GM12892 (cell line): ENCODE measurements at regions not wholly inside any gene's neighbourhood (a gene's known extent, or its start where the extent isn't known, plus 50 kb on each side); places are given as distances from the start of the nearest gene placed in this dataset.

ENCODE experiments used
- DNase-seq: peaks from one replicate; pipeline ENCODE4 v3.0.0; 2011; ENCODE audit not compliant: insufficient read length
- FAIRE-seq: peaks from 2 replicates; lab custom pipeline; 2011; peaks lifted over from hg19 to GRCh38; lab: Jason Lieb, UNC
- POLR2A ChIP-seq: IDR thresholded peaks from 2 replicates; pipeline ENCODE4 v1.6.1; 2011; ENCODE audit warnings: low read depth, low read length, control low read depth
- POLR2AphosphoS5 ChIP-seq: IDR thresholded peaks from 2 replicates; pipeline ENCODE4 v1.6.1; 2011; ENCODE audit warnings: low read depth, low read length, control low read depth
- TAF1 ChIP-seq: IDR thresholded peaks from 2 replicates; pipeline ENCODE4 v1.6.1; 2011; ENCODE audit warnings: low read depth, mild to moderate bottlenecking, control low read depth, low read length, borderline replicate concordance

DNA sequence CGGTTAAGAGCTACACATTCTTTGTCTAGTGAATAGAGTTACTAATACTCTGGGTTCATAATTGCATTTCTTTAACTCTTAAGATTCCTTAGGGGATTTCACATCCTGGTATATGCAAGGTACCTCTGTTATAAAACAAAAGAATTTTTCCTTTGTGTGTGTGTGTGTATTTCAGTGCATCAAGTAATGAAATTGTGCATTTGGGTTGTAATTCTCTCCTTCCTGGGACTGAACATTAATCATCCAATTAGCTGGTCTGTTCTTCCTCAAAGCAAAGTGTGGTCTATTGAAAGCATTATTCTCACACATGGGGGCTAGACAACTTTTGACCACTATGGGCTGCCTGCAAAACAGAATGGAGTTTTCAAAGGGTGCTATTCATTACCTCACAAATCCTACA, 74.0 kb downstream of the ZC3H11B start:
- no peak for TF ChIP-seq POLR2A
- TF ChIP-seq TAF1, result no peak
- TF ChIP-seq POLR2AphosphoS5, result no peak
- no peak for FAIRE-seq
- DNase-seq, result no peak

DNA sequence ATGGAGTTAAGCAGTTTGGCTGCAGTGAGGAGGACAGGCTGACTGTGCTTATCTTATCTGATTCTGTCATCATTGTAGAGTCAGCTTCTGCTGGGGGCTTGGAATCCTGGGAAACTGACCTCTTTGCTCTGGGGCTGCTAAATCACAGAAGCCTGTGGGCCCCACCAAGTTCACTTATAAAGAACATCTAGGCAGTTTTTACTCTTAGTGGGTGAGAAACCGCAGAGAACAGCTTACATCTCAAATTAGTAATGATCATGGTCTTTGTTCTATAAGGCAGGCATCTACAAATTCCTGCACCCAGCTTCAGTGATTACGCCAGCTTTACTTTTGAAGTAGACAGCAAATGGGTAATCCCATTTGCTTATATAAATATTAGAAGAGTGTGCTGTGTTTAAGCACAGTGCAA, 75.7 kb downstream of the ZC3H11B start:
- DNase-seq, result no peak
- no peak for FAIRE-seq
- TF ChIP-seq TAF1 (no peak), POLR2A (no peak), POLR2AphosphoS5 (no peak)

DNA sequence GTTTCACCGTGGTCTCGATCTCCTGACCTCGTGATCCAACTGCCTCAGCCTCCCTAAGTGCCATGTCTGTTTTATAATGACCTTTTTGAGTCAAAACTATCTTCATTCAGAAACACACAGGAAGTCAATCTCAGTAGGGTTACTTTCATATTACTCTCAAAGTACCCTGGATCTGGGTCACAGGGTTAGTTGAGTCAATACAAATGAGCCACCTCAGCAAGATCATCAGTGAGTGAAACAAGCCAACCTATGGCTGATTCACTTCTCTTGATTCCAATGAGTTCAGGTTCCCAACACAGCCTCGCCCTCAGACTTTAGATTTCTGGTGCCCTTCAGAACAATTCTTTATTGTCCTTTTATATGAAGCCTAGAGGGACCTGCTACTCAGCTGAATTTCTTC, 76.9 kb downstream of the ZC3H11B start:
- DNase-seq, result no peak
- no peak for TF ChIP-seq TAF1
- no peak for TF ChIP-seq POLR2AphosphoS5
- no peak for TF ChIP-seq POLR2A

DNA sequence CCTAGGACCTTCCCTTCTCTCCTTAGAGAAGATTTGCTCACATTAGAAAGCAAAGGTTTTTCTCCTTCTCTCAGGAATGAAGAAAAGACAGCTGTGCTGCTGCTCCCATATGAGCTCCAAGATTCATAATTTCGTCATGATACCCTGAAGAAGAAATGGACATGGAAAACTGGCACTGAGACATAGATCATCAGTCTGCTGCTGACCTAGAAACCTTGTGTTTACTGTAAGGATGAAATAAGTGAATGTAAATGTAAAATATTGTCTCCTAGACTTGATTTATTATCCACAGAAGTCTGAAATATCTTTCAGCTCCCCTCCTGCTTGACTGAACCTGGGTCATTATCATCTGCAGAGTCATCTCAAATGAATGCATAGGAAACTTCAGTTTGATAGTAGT, 77.9 kb downstream of the ZC3H11B start:
- DNase-seq (no peak), FAIRE-seq (no peak)
- TF ChIP-seq TAF1, result no peak
- no peak for TF ChIP-seq POLR2AphosphoS5
- TF ChIP-seq POLR2A, result no peak

More for the DNA sequence above, 76.9 kb downstream of the ZC3H11B start:
- no peak for FAIRE-seq

DNA sequence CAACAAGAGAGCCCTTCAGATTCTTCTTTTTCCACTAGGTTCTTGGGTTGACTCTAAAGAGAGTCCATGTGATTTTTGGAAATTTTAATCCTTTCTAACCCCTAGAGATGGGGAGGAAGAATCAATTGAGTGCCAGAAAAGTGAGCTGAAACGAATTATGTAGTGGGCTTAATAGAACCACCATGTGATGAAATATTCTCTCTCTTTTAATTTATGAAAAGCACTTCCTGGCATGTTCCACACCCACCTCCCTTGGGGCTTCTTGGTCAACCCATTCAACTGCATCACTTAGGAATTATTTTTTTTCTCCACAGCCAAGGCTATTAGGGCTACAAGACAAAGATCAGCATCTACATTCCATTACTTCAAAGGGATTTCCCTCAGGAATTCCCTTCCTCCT, 79.6 kb downstream of the ZC3H11B start:
- DNase-seq, result no peak
- no peak for TF ChIP-seq TAF1
- TF ChIP-seq POLR2A, result no peak
- TF ChIP-seq POLR2AphosphoS5, result no peak
- FAIRE-seq, result no peak

DNA sequence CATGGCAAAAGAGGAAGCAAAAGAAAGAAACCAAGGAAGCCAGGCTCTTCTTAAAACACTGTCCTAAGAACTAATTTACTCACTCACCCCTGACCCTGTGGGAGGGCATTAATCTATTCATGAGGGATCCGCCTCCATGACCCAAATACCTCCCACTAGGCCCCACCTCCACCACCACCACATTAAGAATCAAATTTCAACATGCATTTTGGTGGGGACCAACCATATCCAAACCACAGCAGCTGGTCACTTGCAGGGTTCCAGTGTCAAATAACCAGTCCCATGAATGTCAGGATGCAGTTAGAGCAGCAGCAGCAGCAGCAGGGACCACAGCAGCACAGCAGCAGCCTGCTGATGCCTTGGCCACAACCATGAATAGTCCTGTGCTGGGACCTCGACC, 83.8 kb downstream of the ZC3H11B start:
- TF ChIP-seq POLR2A, result no peak
- no peak for TF ChIP-seq POLR2AphosphoS5
- TF ChIP-seq TAF1, result no peak
- DNase-seq (no peak), FAIRE-seq (no peak)

DNA sequence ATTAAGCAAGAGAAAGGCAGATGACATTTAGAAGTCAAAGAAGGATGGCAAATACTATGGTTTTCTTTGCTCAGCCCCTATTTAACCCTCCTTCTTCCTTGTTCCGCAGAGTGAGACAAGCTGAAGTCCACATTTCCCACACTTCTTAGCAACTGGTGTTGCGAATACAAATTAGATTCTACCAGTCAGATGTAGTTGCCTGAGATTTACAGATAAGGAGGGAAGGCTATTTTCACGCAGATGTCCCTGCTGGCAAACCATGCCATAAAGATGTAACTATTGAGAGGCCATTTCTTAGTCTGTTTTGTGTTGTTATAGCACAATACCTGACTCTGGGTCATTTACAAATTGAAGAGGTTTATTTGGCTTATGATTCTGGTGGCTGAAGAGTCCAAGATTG, 84.3 kb downstream of the ZC3H11B start:
- TF ChIP-seq TAF1, result no peak
- TF ChIP-seq POLR2AphosphoS5, result no peak
- no peak for TF ChIP-seq POLR2A
- no peak for DNase-seq
- no peak for FAIRE-seq

DNA sequence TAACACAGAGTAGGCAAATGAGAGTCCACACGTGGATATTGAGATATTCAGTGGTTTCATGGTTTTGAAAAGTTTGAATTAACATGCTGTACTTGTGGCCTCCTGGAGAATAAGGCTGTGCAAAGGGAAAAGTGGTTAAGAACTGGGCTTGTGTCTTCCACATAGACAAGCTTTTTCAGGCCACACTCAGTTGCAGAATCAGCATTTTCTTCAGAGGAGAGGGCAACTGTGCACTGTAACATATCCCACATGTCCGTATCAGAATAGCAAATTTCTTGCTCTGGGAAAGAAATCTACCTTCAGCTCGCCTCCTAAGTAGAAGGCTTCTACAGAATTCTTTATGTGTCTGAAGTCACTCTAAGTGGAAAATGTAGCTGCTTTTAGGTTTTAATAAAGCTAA, 84.9 kb downstream of the ZC3H11B start:
- no peak for FAIRE-seq
- DNase-seq, result no peak
- no peak for TF ChIP-seq TAF1
- TF ChIP-seq POLR2A, result no peak
- no peak for TF ChIP-seq POLR2AphosphoS5

DNA sequence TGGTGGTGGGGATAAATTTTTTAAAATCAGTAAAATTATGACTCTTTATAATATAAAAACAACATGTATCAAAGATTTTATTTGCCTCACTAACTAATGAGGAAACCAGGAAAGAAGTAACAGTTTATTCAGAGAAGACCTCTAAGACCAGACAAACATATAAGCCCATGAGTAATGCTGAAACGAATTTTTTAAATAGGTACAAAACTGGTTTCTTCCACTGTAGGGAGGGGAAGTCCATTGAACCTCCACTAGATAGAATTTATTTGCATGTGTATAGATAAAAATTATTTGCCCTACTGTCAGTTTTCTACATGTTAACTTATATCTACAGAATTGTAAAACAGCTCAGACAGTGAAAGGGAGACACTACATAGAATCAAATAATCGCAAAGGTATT, 86.8 kb downstream of the ZC3H11B start:
- DNase-seq, result no peak
- TF ChIP-seq TAF1 (no peak), POLR2A (no peak), POLR2AphosphoS5 (no peak)
- no peak for FAIRE-seq

DNA sequence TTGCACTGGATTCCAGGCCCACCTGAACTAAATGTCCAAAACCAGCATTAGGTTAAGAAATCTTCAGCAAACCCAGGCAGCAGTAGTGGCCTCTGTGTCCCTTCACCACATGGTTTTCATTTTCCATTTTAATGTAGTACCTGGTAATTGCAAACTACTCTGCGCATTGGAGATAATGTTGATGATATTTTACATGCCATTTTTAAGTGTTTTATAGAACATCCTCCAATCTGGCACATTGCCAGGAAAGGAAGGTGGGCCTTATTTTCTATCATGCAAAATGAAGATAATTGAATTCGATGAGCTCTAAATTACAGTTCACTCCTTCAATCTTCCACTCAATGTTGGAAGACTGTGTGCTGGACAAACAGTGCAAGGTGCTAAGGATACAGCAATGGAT, 89.5 kb downstream of the ZC3H11B start:
- no peak for DNase-seq
- FAIRE-seq, result no peak
- no peak for TF ChIP-seq POLR2AphosphoS5
- no peak for TF ChIP-seq TAF1
- TF ChIP-seq POLR2A, result no peak

DNA sequence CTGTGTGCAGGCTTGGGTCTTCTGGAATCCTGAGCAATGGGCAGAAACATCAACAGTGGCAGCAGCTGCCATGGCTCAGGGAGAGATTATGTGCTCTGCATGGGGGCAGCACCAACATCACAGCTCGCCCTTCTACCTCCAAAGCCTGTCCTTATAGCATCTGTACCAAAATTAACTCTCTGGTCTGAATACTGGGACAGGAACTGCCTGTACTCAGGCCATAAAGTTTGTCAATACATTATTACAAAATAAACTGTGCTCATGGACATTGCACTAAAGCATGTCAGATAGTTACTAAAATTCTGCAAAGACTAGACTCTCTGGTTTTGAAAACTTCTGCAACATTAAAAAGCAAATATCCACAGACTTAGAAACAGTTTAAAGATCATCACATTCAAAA, 91.6 kb downstream of the ZC3H11B start:
- FAIRE-seq (no peak), DNase-seq (no peak)
- no peak for TF ChIP-seq POLR2A
- TF ChIP-seq POLR2AphosphoS5, result no peak

DNA sequence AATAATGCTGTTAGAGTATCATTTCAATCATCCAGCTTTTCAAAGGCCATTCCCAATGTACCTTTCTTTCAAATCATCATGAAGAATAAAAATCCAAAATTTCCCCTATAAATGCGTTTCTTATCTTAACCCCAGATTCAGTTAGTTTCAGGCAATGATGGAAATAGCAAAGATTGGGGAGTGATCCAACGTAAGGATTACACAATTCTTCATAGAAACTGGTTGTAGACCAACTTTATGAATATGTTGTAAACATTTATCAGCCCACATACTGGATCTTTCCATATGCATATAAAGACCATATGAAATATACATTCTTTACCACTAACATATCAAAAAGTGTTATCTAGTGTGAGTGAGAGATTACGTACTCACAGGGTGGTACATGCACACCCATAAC, 92.7 kb downstream of the ZC3H11B start:
- no peak for FAIRE-seq
- DNase-seq, result no peak
- TF ChIP-seq POLR2AphosphoS5 (no peak), TAF1 (no peak), POLR2A (no peak)

DNA sequence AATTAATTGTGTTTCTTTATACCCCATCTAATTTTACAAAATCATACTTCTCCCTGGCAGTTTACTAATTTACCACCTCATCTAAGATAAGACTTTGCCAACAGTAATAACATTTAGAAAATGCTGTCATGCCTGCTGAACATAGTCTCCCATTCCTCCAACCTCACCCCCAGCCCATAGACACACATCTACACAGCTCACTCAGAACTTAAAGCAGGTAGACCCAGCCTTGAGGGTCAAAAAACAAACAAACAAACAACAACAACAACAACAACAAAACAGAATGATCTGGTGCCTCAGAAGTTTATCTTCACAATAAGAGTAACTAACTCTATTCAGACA, 94.0 kb downstream of the ZC3H11B start:
- FAIRE-seq, result no peak
- DNase-seq, result no peak
- TF ChIP-seq POLR2AphosphoS5, result no peak
- no peak for TF ChIP-seq POLR2A
- no peak for TF ChIP-seq TAF1
